ENCODE measurements at regions not wholly inside any gene's neighbourhood (a gene's known extent, or its start where the extent isn't known, plus 50 kb on each side); places are given as distances from the start of the nearest gene placed in this dataset.
A peak's percentile ranks its signal among the peaks of the same experiment; 100 is the strongest.
"Not testable (repeated sequence)": the region's sequence is repeated elsewhere in the genome, so short reads cannot be mapped to it uniquely, and the experiment has no call there.

DNA sequence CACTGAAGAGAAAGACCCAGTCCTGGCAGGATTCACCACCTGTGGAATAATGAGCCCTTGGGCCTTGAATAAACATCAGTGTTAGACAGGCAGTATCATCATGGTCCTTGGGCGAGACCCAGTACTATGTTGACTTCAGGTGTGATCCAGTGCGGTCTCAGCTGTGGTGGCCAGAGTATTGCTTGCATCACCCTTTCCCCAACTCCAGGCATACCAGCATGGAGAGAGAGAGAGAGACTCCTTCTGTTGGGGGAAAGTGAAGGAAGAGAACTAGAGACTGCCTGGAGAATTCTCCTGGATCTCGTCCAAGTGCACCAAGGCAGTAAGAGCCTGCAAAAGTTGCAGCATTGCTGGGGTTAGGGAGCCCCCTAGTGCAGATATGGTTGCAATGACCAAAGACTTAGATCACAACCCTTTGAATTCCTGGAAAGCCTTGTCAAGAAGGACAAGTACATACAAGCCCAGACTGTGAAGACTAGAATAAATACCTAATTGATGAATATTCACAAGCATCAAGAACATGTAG, 61.1 kb upstream of the VAMP7 start:
- DNase-seq: peak; percentile 35 to 36

DNA sequence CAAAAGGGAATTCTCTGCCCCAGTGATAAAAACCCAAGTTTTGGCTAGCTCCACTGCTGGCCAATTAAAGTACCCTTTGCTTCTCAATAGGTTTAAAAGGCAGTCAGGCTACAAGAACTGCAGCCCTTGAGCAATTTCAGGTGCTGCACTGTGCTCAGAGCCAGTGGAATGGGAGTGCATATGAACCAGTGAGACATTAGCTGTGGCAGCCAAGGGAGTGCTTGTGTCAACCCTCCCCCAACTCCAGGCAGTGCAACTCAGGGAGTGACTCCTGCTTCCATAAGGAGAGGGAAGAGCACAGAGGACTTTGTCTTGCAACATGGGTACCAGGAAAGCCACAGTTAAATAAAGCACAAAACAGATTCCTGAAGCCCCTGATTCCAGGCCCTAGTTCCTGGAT, 61.6 kb upstream of the VAMP7 start:
- DNase-seq: no peak

DNA sequence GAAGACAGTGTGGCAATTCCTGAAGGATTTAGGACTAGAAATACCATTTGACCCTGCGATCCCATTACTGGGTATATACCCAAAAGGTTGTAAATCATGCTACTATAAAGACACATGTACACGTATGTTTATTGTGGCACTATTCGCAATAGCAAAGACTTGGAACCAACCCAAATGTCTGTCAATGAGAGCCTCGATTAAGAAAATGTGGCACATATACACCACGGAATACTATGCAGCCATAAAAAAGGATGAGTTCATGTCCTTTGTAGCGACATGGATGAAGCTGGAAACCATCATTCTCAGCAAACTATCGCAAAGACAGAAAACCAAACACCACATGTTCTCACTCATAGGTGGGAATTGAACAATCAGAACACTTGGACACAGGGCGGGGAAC, 66.8 kb upstream of the VAMP7 start:
- DNase-seq: not testable (repeated sequence)

DNA sequence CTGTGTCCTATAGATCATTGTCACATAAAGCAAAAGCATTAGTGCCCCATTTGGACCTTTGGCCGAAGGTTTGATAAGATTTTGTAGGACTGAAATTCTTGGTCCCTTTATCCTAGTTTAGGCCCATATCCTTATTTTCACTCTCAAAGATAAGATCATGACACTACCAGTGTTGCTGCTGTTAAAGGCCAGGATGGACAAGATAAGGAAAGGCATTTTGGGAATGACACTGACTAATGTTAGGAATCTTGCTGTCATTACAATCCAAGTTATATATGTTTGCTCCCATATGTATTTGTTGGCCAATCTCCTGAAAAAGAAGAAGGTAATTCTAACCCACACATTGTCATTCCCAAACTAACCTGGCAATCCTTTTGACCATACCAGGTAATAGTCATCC, 101.3 kb upstream of the VAMP7 start:
- DNase-seq: no peak

DNA sequence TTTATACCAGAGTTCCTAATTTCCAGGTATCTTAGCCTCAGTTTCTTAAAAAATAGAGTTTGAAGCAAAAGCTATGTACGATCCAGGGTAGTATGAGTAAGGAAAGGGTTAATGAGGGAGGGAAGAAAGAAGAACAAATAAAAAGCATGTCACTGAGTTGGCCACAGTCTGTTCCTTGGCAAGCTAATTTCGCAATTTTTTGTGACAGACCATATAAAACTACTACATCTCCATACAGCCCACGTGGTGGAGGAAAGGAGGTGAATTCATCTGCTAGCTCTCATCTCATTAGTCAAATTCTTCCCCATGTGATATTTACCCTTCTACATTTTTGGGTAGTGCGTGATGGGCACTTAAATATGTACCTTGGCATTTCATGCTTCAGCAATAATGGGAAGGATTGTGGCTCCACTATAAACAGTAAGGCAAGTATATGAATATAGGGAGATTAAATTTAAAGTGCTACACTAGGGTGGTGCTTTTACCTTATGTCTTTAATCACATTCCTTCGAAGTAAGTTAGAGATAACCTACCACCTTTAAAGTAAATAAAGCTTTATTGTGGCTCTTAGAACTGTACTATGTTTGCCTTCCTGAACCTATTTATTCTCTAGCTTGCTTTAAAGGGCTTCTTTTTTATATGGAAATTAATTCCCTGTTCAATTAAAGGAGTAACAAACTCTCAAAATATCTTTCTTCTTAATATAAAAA, 102.1 kb upstream of the VAMP7 start:
- no peak for DNase-seq

DNA sequence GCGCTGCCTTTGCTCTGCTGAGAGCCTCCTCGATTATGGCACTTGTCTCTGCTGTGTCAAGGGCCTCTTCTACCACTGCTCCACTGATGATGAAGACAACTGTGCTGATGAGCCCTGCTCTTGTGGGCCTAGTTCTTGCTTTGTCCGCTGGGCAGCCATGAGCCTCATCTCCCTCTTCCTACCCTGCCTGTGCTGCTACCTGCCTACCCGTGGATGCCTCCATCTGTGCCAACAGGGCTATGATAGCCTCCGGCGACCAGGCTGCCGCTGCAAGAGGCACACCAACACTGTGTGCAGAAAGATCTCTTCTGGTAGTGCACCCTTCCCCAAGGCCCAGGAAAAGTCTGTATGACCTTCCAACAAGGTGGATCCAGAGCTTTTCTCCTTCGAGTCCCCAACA, 106.8 kb upstream of the VAMP7 start:
- DNase-seq: no peak

DNA sequence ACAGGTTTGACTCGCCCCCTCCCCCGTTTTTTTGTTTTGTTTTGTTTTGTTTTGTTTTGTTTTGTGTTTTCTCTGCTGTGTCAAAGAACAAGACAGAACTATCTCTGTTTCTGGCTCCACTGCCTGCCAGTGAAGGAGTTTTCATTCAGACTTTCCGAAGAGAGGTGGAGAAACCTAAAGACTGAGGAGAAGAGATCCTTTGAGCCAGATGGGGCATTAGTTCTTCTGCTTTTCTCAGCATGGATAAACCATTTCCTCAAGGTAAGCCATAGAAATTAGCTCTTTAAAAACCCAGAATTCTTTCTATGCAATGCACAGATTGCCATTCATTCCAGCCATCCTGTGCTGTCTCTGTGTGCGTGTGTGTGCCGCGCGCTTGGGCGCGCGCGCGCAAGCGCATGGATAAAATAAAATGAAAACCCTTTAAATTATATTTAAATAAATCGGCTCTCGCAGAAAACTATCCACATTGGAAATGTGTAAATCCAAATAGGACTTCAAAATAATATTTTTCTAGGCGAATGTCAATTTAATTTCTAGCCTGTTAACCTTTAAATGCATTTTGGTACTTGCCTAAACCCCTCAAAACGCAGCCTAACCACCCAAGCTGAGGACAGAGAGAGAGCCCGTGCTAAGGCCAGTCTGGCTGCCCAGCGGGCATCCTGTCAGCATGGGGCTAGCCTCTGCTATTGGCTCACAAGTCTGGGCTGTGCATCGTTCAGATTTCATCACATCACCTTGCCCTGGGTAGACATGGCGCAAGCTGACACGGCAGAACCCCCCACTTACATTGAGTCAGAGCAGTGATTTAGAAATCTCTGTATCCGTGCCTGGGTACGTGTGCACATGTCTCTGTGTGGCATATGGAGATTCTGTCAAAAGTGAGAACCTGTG, 113.0 kb upstream of the VAMP7 start:
- no peak for DNase-seq

DNA sequence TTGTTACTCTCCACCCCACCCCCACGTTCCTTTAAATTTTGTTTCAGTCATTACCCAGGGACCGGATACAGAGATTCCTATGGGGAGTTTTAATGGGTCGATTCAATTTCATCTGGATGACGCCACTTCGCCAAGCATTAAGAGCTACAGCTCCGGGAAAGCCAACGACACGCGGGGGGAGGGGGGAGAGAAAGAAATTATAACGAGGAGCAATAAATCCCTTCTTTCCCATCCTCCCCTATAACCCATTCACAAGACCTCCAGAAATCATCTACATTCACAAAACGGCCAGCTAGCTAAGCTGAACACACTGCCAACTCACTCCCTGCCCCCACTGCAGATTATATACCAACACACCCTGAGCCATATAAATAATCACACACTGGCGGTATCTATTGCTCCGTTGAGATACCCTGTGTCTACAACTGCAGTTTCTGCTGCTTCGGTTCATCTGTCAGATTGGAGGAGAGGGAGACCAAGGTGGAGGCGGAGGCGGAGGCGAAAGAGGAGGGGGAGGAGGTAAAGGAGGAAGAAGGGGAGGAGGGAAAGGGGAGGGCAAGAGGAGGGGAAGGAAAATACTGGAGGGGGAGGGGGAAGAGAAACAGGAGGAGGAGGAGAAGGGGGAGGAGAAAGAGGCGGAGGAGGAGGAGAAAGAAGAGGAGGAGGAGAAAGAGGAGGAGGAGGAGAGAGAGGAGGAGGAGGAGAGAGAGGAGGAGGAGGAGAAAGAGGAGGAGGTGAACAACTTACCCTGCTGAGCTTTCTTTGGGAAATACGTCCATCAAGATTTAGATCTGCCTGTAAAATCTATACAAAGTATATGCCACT, 113.9 kb upstream of the VAMP7 start:
- DNase-seq: peak; percentile 17 to 35

DNA sequence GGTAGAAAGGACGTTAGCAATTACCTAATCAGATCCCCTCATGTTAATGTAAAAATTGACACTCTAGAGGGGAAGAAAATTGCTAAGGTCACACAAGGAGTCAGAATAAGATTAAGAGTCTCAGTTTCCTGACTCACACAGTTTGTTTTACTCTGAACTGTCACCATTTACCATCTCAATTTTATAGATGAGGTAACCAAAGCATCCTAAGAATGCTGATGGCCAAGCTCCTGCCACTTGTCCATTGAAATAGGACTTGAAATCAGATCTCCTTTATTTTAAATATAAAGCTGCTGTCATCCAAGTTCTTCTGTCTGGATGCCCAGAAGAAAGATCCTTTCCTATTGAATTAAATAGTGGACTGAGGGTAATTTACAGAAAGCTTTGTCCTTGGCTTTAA, 114.8 kb upstream of the VAMP7 start:
- DNase-seq: no peak

DNA sequence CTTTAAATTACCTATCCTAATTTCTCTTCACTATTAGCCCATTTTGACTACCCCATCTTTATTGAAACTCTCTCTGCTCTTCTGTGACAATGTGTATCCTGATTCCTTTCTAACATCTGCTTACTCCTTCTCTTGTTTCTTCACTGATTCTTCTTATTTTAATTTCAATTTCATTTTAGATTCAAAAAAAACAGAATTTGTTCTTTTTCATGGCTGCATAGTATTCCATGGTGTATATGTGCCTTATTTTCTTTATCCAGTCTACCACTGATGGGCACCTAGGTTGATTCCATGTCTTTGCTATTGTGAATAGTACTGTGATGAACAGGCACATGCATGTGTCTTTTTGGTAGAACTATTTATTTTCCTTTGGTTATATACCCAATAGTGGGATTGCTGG, 120.0 kb upstream of the VAMP7 start:
- no peak for DNase-seq

DNA sequence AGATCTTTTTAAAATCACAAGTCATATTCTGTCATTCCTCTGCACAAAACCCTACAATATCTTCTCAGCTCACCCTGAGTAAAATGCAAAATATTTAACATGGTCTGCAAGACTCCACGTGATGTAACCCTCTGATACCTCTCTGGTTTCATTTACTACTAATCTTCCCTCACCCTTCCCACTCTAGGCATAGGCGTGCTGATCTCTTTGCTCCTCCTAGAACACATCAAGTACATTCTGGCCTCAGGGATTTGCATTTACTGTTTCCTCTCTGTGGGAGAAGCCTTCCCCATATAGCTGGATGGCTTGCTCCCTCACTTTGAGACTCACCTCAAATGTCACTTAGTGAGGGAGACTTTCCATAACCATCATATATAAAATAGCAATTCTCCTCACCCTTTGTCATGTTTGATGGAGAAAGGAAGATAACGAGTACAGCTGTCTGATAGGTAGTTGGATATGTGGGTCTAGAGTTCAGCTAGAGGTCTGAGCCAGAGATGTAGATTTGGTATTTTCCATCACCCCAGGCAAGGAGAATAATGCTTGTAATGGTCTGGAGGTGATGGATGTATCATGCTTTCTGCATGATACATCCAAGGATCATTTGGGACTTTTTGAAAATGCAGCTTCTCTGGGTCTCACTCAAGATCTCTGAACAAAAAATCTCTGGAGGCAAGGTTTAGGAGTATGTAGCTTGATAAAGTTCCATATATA, 123.9 kb upstream of the VAMP7 start:
- DNase-seq: no peak

DNA sequence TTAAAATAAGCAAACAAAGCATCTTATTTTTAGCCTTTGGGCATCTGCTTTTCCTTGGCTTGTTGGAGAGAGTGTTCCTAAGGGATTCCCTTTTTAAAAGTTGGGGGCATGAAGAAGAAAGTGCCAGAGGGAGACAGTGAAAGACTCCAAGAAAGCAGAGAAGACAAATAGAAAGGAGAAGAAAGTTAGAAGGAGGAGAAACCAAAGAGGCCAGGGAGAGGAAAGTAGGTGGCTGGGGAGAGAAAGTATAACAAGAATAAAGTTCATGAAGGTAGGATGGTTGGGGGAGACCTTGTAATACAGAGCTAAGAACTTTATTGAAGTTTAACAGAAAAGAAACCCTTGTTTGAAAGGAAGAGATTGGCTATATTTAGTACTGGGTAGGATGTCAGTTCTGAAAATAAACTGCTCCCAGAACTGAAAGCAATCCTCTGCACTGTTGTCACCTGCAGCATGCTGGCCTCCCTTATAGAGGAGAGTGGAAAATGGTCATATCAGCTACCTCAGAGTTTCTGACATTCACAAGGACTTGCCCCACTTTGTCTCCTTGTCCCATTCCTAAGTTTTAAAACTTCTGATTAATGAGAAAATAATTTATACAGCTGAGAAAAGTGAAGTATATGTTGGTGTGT, 125.3 kb upstream of the VAMP7 start:
- DNase-seq: no peak

DNA sequence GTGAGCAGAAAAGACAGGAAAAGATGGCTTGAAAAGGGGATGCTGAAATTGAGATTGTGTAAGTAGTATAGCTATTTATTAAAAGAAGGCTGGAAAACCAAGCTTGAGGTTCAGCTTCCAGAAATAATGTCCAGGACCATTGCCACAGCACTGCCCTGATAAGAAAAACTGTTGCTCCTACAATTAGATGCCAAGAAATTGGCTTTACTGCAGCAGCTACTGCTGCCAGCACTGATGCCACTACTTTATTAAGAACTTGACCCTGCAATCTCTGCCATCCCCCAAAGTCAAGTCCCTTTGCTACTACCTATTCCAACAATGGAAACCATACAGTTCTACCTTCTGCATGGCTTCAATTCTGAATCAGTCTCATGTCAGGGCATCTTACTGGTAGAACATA, 130.0 kb upstream of the VAMP7 start:
- DNase-seq: no peak

DNA sequence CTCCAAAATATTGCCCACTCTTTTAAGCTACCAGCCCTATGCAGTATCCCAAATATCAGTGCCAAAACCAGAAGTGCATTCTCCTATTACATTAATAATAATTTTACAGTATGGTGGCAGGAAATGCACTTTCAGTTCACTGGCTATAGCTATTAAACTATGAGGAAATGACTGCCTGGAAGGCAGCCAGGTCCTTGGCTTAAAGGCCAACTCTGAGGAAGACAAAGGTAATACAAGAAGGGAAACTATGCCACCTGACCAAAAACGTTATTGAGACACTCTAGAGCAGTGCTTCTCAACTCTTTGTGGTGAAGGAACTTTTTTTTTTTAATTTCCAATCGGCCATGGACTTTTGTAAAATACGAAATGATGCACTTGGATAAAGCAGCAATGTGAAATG, 133.6 kb upstream of the VAMP7 start:
- no peak for DNase-seq

DNA sequence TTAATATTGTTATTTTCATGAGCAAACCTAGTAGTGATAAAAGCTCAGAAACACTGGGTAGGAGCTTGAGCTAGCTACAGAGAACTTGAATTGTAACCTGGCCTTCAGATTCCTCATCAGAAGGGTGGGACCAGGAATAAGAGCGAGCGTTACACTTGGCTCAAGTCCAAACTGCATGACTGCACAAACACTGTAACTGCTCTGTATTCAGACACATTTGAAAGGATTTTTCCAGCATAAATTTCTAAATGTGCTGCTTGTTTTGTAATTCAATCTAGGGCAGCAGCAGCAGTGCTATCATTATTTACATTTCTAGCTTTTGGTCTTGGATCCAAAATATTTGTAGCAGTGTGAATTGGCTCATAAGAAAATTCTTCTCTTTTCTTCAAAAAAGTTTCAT, 133.0 kb upstream of the TMLHE start:
- DNase-seq: no peak

DNA sequence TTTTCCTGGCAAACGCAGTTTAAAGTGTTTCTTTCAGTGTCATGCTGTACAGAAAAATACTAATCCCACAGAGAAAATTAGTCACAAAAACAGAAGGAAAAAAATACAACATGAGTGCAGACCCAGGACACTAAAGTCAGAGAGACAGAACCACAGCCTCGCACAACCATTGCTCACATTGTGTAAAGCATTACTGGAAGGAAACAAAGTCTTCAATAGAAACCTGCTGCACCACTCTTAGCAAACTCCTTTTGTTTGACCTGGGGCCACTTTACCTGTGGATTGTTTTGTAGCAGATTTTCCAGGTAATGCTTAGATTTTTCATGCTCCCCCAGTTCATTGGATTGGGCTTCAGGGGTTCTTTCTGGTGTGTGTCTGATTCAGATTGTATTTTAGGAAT, 131.8 kb upstream of the TMLHE start:
- DNase-seq: no peak

DNA sequence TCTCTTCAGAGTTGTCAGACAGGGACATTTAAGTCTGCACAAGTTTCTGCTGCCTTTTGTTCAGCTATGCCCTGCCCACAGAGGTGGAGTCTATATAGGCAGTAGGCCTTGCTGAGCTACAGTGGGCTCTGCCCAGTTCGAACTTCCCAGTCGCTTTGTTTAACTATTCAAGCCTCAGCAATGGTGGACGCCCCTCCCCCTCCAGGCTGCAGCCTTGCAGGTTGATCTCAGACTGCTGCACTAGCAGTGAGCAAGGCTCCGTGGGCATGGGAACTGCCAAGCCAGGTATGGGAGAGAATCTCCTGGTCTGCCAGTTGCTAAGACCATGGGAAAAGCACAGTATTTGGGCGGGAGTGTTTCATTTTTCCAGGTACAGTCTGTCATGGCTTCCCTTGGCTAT, 115.6 kb upstream of the TMLHE start:
- not testable (repeated sequence) for DNase-seq

DNA sequence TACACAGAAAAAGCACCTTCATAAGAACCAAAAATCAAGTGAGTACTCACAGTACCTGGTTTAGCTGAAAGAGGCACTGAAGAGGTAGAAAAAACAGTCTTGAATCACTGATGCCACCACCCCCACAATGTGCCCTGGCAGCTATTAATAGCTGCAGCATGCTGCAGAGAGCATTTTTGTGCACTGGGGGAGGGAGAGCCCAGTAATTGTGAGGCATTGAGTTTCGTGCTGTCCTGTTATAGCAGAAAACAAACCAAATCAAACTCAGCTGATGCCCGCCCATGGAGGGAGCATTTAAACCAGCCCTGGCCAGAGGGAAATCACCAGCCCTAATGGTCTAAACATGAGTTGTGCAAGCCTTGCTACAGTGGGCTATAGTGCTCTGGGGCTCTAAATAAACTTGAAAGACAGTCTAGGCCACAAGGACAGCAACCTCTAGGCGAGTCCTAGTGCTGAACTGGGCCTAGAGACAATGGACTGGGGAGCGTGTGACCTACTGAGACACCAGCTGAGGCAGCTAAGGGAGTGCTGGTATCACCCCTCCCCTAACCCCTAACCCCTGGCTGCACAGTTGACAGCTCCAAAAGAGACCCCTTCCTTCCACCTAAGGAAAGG, 106.3 kb upstream of the TMLHE start:
- no peak for DNase-seq

DNA sequence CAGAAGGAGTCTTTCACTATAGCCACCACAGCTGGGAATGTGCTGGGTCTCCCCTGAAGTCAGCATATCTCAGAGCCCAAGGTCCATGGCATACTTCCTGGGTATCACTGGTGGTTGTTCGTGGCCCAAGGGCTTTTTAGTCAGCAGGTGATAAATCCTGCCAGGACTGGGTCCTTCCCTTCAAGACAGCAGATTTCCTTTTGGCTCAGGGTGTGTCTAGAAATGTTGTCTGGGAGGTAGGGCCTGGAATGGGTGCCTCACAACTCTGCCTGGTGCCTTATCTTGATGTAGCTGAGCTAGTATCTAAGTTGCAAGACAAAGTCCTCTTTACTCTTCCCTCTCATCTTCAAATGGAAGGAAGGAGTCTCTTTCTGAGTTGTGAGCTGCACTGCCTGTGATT, 102.4 kb upstream of the TMLHE start:
- DNase-seq: no peak

DNA sequence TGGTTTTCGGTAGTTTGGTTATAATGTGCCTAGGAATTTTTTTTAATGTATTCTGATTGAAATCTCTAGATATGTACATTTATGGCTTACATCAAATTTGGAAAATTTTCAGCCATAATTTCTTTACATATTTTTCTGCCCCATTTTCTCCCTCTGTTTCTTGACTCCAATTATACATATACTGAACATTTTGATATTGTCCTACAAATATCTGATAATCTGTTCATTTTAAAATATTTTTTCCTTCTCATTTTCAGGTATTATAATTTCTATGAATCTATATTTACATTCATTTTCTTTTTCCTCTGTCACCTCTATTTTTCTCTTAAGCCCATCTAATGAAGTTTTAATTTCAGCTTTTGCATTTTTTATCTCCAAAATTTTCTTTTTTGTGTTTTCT, 82.7 kb upstream of the TMLHE start:
- DNase-seq: no peak

DNA sequence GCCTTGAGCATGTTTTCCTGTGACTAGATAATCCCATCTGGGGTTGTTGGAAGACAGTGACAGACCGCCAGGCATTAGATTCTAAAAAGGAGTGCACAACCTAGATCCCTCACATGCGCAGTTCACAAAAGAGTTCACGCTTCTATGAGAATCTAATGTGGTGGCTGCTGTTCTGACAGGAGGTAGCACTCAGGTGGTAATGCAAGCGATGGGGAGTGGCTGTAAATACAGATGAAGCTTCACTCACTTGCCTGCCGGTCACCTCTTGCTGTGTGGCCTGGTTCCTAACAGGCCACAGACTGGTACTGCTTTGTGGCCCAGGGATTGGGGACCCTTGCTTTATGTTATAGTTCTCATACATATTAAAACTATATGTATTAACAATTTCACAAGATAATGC, 81.9 kb upstream of the TMLHE start:
- DNase-seq: no peak

DNA sequence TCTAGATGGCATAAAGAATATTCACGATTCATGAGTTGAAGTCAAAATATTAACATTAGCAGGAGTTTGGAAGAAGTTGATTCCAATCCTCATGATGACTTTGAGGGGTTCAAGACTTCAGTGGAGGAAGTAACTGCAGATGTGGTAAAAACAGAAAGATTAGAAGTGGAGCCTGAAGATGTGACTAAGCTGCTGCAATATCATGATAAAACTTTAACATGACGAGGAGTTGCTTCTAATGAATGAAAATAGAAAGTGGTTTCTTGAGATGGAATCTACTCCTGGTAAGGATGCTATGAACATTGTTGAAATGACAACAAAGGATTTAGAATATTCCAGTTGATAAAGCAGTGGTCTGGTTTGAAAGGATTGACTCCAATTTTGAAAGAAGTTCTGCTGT, 70.1 kb upstream of the TMLHE start:
- DNase-seq: no peak

All from stimulated activated CD4-positive, alpha-beta T cell treated with anti-CD3 and anti-CD28 coated beads, Interleukin-2, amount 100 ng/mL, for 24 hours (primary cell).